ENCODE measurements at regions not wholly inside any gene's neighbourhood (a gene's known extent, or its start where the extent isn't known, plus 50 kb on each side); places are given as distances from the start of the nearest gene placed in this dataset.

DNA sequence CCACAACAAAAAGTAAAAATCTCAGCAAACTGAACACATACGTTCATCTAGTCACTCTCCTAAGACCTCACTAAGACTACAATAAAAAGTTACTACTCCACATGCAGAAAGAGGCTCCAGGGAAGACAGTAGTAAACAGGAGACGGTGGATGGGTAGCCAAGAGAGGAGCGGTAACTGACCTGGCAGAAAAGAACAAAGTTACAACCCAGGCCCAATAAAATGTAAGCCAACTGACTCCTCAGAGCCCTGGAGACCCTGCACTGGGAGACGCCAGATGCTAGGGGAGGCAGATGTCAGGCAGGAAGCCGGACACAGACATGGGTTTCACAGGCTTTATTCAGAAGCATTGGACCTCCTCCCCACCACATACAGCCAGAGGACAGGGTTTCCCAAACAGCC is 181.1 kb upstream of the NFE2L3 start:
- TF ChIP-seq, protein P1, sequence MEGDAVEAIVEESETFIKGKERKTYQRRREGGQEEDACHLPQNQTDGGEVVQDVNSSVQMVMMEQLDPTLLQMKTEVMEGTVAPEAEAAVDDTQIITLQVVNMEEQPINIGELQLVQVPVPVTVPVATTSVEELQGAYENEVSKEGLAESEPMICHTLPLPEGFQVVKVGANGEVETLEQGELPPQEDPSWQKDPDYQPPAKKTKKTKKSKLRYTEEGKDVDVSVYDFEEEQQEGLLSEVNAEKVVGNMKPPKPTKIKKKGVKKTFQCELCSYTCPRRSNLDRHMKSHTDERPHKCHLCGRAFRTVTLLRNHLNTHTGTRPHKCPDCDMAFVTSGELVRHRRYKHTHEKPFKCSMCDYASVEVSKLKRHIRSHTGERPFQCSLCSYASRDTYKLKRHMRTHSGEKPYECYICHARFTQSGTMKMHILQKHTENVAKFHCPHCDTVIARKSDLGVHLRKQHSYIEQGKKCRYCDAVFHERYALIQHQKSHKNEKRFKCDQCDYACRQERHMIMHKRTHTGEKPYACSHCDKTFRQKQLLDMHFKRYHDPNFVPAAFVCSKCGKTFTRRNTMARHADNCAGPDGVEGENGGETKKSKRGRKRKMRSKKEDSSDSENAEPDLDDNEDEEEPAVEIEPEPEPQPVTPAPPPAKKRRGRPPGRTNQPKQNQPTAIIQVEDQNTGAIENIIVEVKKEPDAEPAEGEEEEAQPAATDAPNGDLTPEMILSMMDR (IDR thresholded peaks at IDR 0.05): no peak
- no peak for TF ChIP-seq POLR2A (IDR thresholded peaks at IDR 0.05)

All from adrenal gland (tissue), 5 donors.